ENCODE measurements at regions not wholly inside any gene's neighbourhood (a gene's known extent, or its start where the extent isn't known, plus 50 kb on each side); places are given as distances from the start of the nearest gene placed in this dataset.

- intact Hi-C loops (cut with DNase I) = no loop called here
- no peaks in the 10 kb centered on the region for H3K27me3 ChIP-seq
- no peaks in the 10 kb centered on the region for H3K36me3 ChIP-seq
- no peak overlapping the region for H3K4me3 ChIP-seq
- H3K27ac ChIP-seq = no peak overlapping the region
- ATAC-seq (no peak), DNase-seq (peak; percentile 38)
- no peaks in the 10 kb centered on the region for H3K9me3 ChIP-seq
- no peaks in the 10 kb centered on the region for H3K4me1 ChIP-seq
- no peak for TF ChIP-seq CTCF (IDR thresholded peaks at IDR 0.05)
These were observed 120.7 kb upstream of the TMEM45B start for GRCh38 chr11:129694966-129695365.

- Histone ChIP-seq H3K27me3 (no peaks in the 10 kb centered on the region), H3K27ac (no peak overlapping the region), H3K4me3 (peak overlapping the region; percentile 33), H3K9me3 (no peaks in the 10 kb centered on the region), H3K4me1 (no peaks in the 10 kb centered on the region), H3K36me3 (no peaks in the 10 kb centered on the region)
- ATAC-seq (peak; percentile 94), DNase-seq (peak; percentile 83)
- intact Hi-C loops (cut with DNase I) = no loop called here
- peak; percentile 71 for TF ChIP-seq CTCF (IDR thresholded peaks at IDR 0.05)
These were observed 119.9 kb upstream of the TMEM45B start for GRCh38 chr11:129695571-129696308.

GRCh38 chr11:129696309-129696989 is 119.2 kb upstream of the TMEM45B start:
- H3K4me3 ChIP-seq = no peak overlapping the region
- no peak for ATAC-seq
- H3K4me1 ChIP-seq = no peaks in the 10 kb centered on the region
- H3K9me3 ChIP-seq = no peaks in the 10 kb centered on the region
- peak; percentile 29 for DNase-seq
- H3K27me3 ChIP-seq = no peaks in the 10 kb centered on the region
- intact Hi-C loops (cut with DNase I) = no loop called here
- no peak for TF ChIP-seq CTCF (IDR thresholded peaks at IDR 0.05)
- no peaks in the 10 kb centered on the region for H3K36me3 ChIP-seq
- H3K27ac ChIP-seq = no peak overlapping the region

GRCh38 chr11:129698212-129698611 is 117.4 kb upstream of the TMEM45B start:
- Histone ChIP-seq H3K4me3 (no peak overlapping the region), H3K27ac (no peak overlapping the region), H3K27me3 (no peaks in the 10 kb centered on the region), H3K4me1 (no peaks in the 10 kb centered on the region), H3K9me3 (no peaks in the 10 kb centered on the region), H3K36me3 (no peaks in the 10 kb centered on the region)
- ATAC-seq = no peak
- intact Hi-C loops (cut with DNase I) = no loop called here
- TF ChIP-seq CTCF (IDR thresholded peaks at IDR 0.05) = no peak
- DNase-seq = peak; percentile 39

- peak; percentile 35 for DNase-seq
- intact Hi-C loops (cut with DNase I) = no loop called here
- H3K4me1 ChIP-seq = no peaks in the 10 kb centered on the region
- no peak for TF ChIP-seq CTCF (IDR thresholded peaks at IDR 0.05)
- no peak overlapping the region for H3K27ac ChIP-seq
- ATAC-seq = no peak
- no peak overlapping the region for H3K4me3 ChIP-seq
- H3K27me3 ChIP-seq = no peaks in the 10 kb centered on the region
- H3K9me3 ChIP-seq = no peaks in the 10 kb centered on the region
- no peaks in the 10 kb centered on the region for H3K36me3 ChIP-seq
These were observed 115.8 kb upstream of the TMEM45B start for GRCh38 chr11:129699711-129700304.

Data from upper lobe of right lung (tissue), 1 donor.